ENCODE measurements at regions not wholly inside any gene's neighbourhood (a gene's known extent, or its start where the extent isn't known, plus 50 kb on each side); places are given as distances from the start of the nearest gene placed in this dataset.

DNA sequence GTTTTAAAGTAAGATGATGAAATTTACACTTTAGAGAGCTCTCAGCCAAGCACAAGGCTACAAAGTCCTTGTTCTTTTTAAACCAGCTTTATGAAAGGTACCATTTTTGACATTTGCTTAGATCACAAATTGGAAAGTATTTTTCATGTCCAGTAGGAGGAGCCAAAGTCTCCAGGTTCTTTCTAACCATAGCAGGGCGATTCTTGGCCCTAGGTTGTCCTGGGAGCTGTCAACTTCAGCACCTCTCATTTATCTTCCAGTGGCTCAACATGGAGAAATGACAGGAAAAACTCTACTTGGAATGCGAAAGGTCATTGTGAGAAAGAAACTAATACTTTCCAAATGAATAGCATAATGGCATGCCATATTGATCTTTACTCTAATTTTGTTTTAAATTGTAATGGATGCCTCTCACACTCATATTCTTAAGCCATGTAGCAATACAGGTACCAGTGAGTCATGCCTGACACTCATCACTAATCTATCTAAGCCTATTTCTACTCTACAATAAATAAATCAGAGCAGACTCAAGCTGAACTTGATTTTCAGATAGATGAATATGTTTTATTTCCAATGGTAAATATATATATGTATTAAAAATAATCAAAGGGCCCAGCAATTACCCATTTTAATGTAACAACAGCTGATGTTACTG lies 919.1 kb upstream of the EEF2KMT start:
- DNase-seq (ENCODE audit: low read depth, low spot score) = no peak
- Histone ChIP-seq H3K4me2 (ENCODE audit: control insufficient read depth, extremely low read depth, insufficient read depth, low read depth, low read length) (no peak overlapping the region), H2AFZ (ENCODE audit: control insufficient read depth, low read length) (no peak overlapping the region), H3K4me3 (ENCODE audit: control insufficient read depth in 2 of 3, extremely low read depth in 1 of 3, insufficient read depth in 2 of 3, low read depth in 1 of 3, low read length in 3 of 3) (no peak overlapping the region), H3K27ac (ENCODE audit: control insufficient read depth, insufficient read depth, low read length) (no peak overlapping the region), H3K9me3 (ENCODE audit: control insufficient read depth, low read depth, low read length) (no peaks in the 10 kb centered on the region), H3K4me1 (ENCODE audit: control insufficient read depth, extremely low read depth, insufficient read depth, low read length) (no peaks in the 10 kb centered on the region), H3K27me3 (ENCODE audit: control insufficient read depth, extremely low read depth, insufficient read depth, low read length) (peaks cover 8% of the 10 kb centered on the region), H4K20me1 (ENCODE audit: control insufficient read depth, extremely low read depth, insufficient read depth, low read length) (no peaks in the 10 kb centered on the region), H3K36me3 (ENCODE audit: control insufficient read depth in 2 of 2, extremely low read depth in 1 of 2, insufficient read depth in 2 of 2, low read length in 2 of 2) (no peaks in the 10 kb centered on the region), H3K79me2 (ENCODE audit: control insufficient read depth, insufficient read depth, low read length) (no peaks in the 10 kb centered on the region), H3K9ac (ENCODE audit: control insufficient read depth, extremely low read depth, insufficient read depth, low read length) (no peak overlapping the region), H3K9me1 (ENCODE audit: control insufficient read depth, extremely low read depth, insufficient read depth, low read length) (no peaks in the 10 kb centered on the region)
- TF ChIP-seq, protein P1, sequence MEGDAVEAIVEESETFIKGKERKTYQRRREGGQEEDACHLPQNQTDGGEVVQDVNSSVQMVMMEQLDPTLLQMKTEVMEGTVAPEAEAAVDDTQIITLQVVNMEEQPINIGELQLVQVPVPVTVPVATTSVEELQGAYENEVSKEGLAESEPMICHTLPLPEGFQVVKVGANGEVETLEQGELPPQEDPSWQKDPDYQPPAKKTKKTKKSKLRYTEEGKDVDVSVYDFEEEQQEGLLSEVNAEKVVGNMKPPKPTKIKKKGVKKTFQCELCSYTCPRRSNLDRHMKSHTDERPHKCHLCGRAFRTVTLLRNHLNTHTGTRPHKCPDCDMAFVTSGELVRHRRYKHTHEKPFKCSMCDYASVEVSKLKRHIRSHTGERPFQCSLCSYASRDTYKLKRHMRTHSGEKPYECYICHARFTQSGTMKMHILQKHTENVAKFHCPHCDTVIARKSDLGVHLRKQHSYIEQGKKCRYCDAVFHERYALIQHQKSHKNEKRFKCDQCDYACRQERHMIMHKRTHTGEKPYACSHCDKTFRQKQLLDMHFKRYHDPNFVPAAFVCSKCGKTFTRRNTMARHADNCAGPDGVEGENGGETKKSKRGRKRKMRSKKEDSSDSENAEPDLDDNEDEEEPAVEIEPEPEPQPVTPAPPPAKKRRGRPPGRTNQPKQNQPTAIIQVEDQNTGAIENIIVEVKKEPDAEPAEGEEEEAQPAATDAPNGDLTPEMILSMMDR (optimal IDR thresholded peaks at IDR 0.05 in 1 of 3, IDR thresholded peaks at IDR 0.05 in 1 of 3, conservative IDR thresholded peaks at IDR 0.05 in 1 of 3; ENCODE audit: extremely low read depth in 1 of 3, insufficient read depth in 2 of 3, low read length in 3 of 3) = peak in 1 of 3 experiments; percentile 32
- TF ChIP-seq EZH2 (IDR thresholded peaks at IDR 0.05; ENCODE audit: low read length) = no peak
- no peak for FAIRE-seq
- dilution Hi-C loops (cut with MboI; ENCODE audit: extremely low pct_ligation_motif_present, low sequenced_read_pairs) = no loop called here

DNA sequence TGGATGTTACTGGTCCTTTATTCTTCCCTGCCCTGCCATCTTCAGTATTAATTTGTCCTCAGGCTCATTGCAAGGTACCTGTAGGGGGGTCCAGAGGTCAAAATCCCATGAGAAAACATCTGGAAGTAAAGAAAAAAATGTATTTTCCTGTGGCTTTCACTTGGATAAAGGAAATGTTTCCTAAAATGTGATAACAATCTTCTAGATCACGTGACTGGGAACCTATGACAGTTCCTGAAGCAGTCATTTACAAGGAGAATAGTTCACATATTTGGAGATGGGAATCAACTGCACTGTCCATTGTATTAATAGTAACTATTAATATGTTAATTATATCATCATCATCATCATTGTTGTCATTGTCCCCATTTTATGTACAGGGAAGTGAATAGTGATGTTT lies 915.1 kb upstream of the EEF2KMT start:
- H3K27me3 ChIP-seq (ENCODE audit: control insufficient read depth, extremely low read depth, insufficient read depth, low read length) = no peaks in the 10 kb centered on the region
- no peak for DNase-seq (ENCODE audit: low read depth, low spot score)
- H3K4me1 ChIP-seq (ENCODE audit: control insufficient read depth, extremely low read depth, insufficient read depth, low read length) = no peaks in the 10 kb centered on the region
- no peaks in the 10 kb centered on the region for H3K9me3 ChIP-seq (ENCODE audit: control insufficient read depth, low read depth, low read length)
- H3K27ac ChIP-seq (ENCODE audit: control insufficient read depth, insufficient read depth, low read length) = no peak overlapping the region
- no peaks in the 10 kb centered on the region for H3K79me2 ChIP-seq (ENCODE audit: control insufficient read depth, insufficient read depth, low read length)
- H3K9ac ChIP-seq (ENCODE audit: control insufficient read depth, extremely low read depth, insufficient read depth, low read length) = no peak overlapping the region
- no peak overlapping the region for H2AFZ ChIP-seq (ENCODE audit: control insufficient read depth, low read length)
- no peaks in the 10 kb centered on the region for H4K20me1 ChIP-seq (ENCODE audit: control insufficient read depth, extremely low read depth, insufficient read depth, low read length)
- FAIRE-seq = no peak
- H3K4me2 ChIP-seq (ENCODE audit: control insufficient read depth, extremely low read depth, insufficient read depth, low read depth, low read length) = no peak overlapping the region
- H3K4me3 ChIP-seq (ENCODE audit: control insufficient read depth in 2 of 3, extremely low read depth in 1 of 3, insufficient read depth in 2 of 3, low read depth in 1 of 3, low read length in 3 of 3) = no peak overlapping the region
- TF ChIP-seq, protein P1 (optimal IDR thresholded peaks at IDR 0.05 in 1 of 3, IDR thresholded peaks at IDR 0.05 in 1 of 3, conservative IDR thresholded peaks at IDR 0.05 in 1 of 3; ENCODE audit: extremely low read depth in 1 of 3, insufficient read depth in 2 of 3, low read length in 3 of 3) = no peak
- no peak for TF ChIP-seq EZH2 (IDR thresholded peaks at IDR 0.05; ENCODE audit: low read length)
- H3K36me3 ChIP-seq (ENCODE audit: control insufficient read depth in 2 of 2, extremely low read depth in 1 of 2, insufficient read depth in 2 of 2, low read length in 2 of 2) = no peaks in the 10 kb centered on the region
- no peaks in the 10 kb centered on the region for H3K9me1 ChIP-seq (ENCODE audit: control insufficient read depth, extremely low read depth, insufficient read depth, low read length)
- dilution Hi-C loops (cut with MboI; ENCODE audit: extremely low pct_ligation_motif_present, low sequenced_read_pairs) = no loop called here

Measured in keratinocyte (primary cell).